Right lobe of liver (tissue), 4 donors: ENCODE measurements at regions not wholly inside any gene's neighbourhood (a gene's known extent, or its start where the extent isn't known, plus 50 kb on each side); places are given as distances from the start of the nearest gene placed in this dataset.

Source experiments
- POLR2A ChIP-seq: fragments of 450-650 bp; IDR thresholded peaks from one replicate; pipeline ENCODE4 v1.6.1; 2017; ENCODE audit warnings: antibody characterized with exemption, mild to moderate bottlenecking
- TF ChIP-seq, protein P1 (sequence below), 4 donors: fragments of 200-600 bp in 3 of 4; fragments of 450-650 bp in 1 of 4; IDR thresholded peaks; one replicate each; pipeline versions ENCODE4 v1.5.1 to v1.8.0; 2016 to 2022; ENCODE audit warnings: antibody characterized with exemption in 4 of 4, mild to moderate bottlenecking in 2 of 4
- donor health status: DM: no; HTN: no; CAD: no.
- donor health status: DM: no; HTN: no; CAD: no.
- donor health status: DM: no; HTN: yes; CAD: no.

DNA sequence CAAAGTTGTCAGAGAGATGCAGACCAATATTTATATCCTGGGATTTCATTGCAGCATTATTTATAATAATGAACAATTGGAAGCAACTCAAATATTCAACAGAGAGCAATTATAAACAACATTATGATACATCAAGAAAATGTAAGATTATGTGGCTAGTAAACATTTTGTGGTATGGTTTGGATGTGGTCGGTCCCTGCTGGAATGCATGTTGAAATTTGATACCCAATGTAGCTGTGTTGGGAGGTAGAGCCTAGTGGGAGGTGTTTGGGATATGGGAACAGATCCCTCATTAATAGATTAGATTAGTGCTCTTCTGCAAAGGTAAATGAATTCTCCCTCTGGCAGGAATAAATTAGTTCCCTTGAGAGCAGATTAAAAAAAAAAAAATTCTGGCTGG lies 350.9 kb downstream of the ANKRD30A start:
- no peak for TF ChIP-seq POLR2A
- TF ChIP-seq, protein P1, sequence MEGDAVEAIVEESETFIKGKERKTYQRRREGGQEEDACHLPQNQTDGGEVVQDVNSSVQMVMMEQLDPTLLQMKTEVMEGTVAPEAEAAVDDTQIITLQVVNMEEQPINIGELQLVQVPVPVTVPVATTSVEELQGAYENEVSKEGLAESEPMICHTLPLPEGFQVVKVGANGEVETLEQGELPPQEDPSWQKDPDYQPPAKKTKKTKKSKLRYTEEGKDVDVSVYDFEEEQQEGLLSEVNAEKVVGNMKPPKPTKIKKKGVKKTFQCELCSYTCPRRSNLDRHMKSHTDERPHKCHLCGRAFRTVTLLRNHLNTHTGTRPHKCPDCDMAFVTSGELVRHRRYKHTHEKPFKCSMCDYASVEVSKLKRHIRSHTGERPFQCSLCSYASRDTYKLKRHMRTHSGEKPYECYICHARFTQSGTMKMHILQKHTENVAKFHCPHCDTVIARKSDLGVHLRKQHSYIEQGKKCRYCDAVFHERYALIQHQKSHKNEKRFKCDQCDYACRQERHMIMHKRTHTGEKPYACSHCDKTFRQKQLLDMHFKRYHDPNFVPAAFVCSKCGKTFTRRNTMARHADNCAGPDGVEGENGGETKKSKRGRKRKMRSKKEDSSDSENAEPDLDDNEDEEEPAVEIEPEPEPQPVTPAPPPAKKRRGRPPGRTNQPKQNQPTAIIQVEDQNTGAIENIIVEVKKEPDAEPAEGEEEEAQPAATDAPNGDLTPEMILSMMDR (IDR thresholded peaks at IDR 0.05): no peak
